Keratinocyte (primary cell): ENCODE measurements at regions not wholly inside any gene's neighbourhood (a gene's known extent, or its start where the extent isn't known, plus 50 kb on each side); places are given as distances from the start of the nearest gene placed in this dataset.

Experiments
- DNase-seq: peaks from one replicate; pipeline ENCODE4 v3.0.0-alpha.2; 2011; ENCODE audit warnings: low read depth, missing footprints, low spot score
- FAIRE-seq: peaks from 2 replicates; lab custom pipeline; 2011; peaks lifted over from hg19 to GRCh38; lab: Jason Lieb, UNC
- H2AFZ ChIP-seq: 2 replicates; pipeline ENCODE4 v1.6.0; 2012; ENCODE audit warnings: low read length, control low read depth, inconsistent platforms; ENCODE audit not compliant: control insufficient read depth
- H3K27ac ChIP-seq: 2 replicates; pipeline ENCODE4 v1.5.1; 2011; ENCODE audit warnings: low read length; ENCODE audit not compliant: control insufficient read depth, insufficient read depth
- H3K27me3 ChIP-seq: 3 replicates; pipeline ENCODE4 v1.6.0; 2011; ENCODE audit warnings: low read length; ENCODE audit not compliant: control insufficient read depth, insufficient read depth; ENCODE audit errors: extremely low read depth
- H3K36me3 ChIP-seq, 2 experiments: 2 replicates in 1 of 2; 3 replicates in 1 of 2; pipeline ENCODE4 v1.5.1; 2011; ENCODE audit warnings: low read length in 2 of 2, mild to moderate bottlenecking in 1 of 2; ENCODE audit not compliant: control insufficient read depth in 2 of 2, insufficient read depth in 2 of 2; ENCODE audit errors: extremely low read depth in 1 of 2
- H3K4me1 ChIP-seq: 3 replicates; pipeline ENCODE4 v1.5.1; 2011; ENCODE audit warnings: low read length; ENCODE audit not compliant: control insufficient read depth, insufficient read depth; ENCODE audit errors: extremely low read depth
- H3K4me2 ChIP-seq: 3 replicates; pipeline ENCODE4 v1.6.0; 2011; ENCODE audit warnings: low read depth, low read length; ENCODE audit not compliant: control insufficient read depth, insufficient read depth; ENCODE audit errors: extremely low read depth
- H3K4me3 ChIP-seq, 3 experiments: fragments of 200-600 bp in 1 of 3; sonication (generic) in 1 of 3; 2 replicates in 2 of 3; 3 replicates in 1 of 3; pipeline ENCODE4 v1.5.1; 2011 to 2016; ENCODE audit warnings: low read length in 3 of 3, mild to moderate bottlenecking in 3 of 3, control low read depth in 2 of 3, inconsistent platforms in 1 of 3, low read depth in 1 of 3, mixed read lengths in 1 of 3, mixed run types in 1 of 3, moderate library complexity in 1 of 3; ENCODE audit not compliant: control insufficient read depth in 2 of 3, insufficient read depth in 2 of 3; ENCODE audit errors: extremely low read depth in 1 of 3
- H3K79me2 ChIP-seq: 2 replicates; pipeline ENCODE4 v1.6.0; 2012; ENCODE audit warnings: low read length; ENCODE audit not compliant: control insufficient read depth, insufficient read depth
- H3K9ac ChIP-seq: 3 replicates; pipeline ENCODE4 v1.6.0; 2011; ENCODE audit warnings: low read length; ENCODE audit not compliant: control insufficient read depth, insufficient read depth; ENCODE audit errors: extremely low read depth
- H3K9me1 ChIP-seq: 3 replicates; pipeline ENCODE4 v1.6.0; 2011; ENCODE audit warnings: low read length; ENCODE audit not compliant: control insufficient read depth, insufficient read depth; ENCODE audit errors: extremely low read depth
- H3K9me3 ChIP-seq: 2 replicates; pipeline ENCODE4 v1.5.1; 2012; ENCODE audit warnings: low read depth, low read length; ENCODE audit not compliant: control insufficient read depth
- H4K20me1 ChIP-seq: 3 replicates; pipeline ENCODE4 v1.6.0; 2011; ENCODE audit warnings: low read length; ENCODE audit not compliant: control insufficient read depth, insufficient read depth; ENCODE audit errors: extremely low read depth
- CTCF ChIP-seq, 3 experiments: IDR thresholded peaks in 1 of 3; conservative IDR thresholded peaks in 1 of 3; optimal IDR thresholded peaks in 1 of 3; 2 replicates in 2 of 3; 3 replicates in 1 of 3; pipeline versions ENCODE3 to v1.5.1; 2011; ENCODE audit warnings: low read length in 3 of 3, mild to moderate bottlenecking in 3 of 3, moderate library complexity in 2 of 3, control low read depth in 1 of 3, inconsistent platforms in 1 of 3; ENCODE audit not compliant: insufficient read depth in 2 of 3; ENCODE audit errors: extremely low read depth in 1 of 3
- EZH2 ChIP-seq: IDR thresholded peaks from one replicate; pipeline ENCODE4 v1.6.1; 2012; ENCODE audit warnings: inconsistent platforms, mild to moderate bottlenecking, low read length, moderate library complexity
- dilution Hi-C: fragments of 300-500 bp; cut with MboI; formaldehyde crosslinking; loops from one replicate; pipeline ENCODE4 v1.7.0; 2020; ENCODE audit warnings: low sequenced_read_pairs; ENCODE audit not compliant: extremely low pct_ligation_motif_present

GRCh38 chr12:124385219-124385969 is 90.5 kb downstream of the RFLNA start:
- H3K4me3 ChIP-seq, result peak overlapping the region in 1 of 3 experiments; percentile 33
- H3K36me3 ChIP-seq, result peaks cover 8 to 12% of the 10 kb centered on the region in 2 experiments
- H4K20me1 ChIP-seq, result peaks cover 5% of the 10 kb centered on the region
- no peak for TF ChIP-seq CTCF (optimal IDR thresholded peaks at IDR 0.05 in 1 of 3, IDR thresholded peaks at IDR 0.05 in 1 of 3, conservative IDR thresholded peaks at IDR 0.05 in 1 of 3; ENCODE audit: extremely low read depth in 1 of 3, insufficient read depth in 2 of 3, low read length in 3 of 3)
- TF ChIP-seq EZH2, result no peak
- peaks cover 52% of the 10 kb centered on the region for H3K4me1 ChIP-seq
- H3K27ac ChIP-seq, result peak overlapping the region; percentile 40
- H2AFZ ChIP-seq, result no peak overlapping the region
- H3K4me2 ChIP-seq, result peak overlapping the region; percentile 10
- dilution Hi-C loops, result no loop called here
- no peaks in the 10 kb centered on the region for H3K79me2 ChIP-seq
- H3K27me3 ChIP-seq, result no peaks in the 10 kb centered on the region
- no peaks in the 10 kb centered on the region for H3K9me1 ChIP-seq
- H3K9me3 ChIP-seq, result no peaks in the 10 kb centered on the region
- DNase-seq, result no peak
- H3K9ac ChIP-seq, result peak overlapping the region; percentile 37
- peak; percentile 64 for FAIRE-seq

GRCh38 chr12:124384299-124384894 is 89.5 kb downstream of the RFLNA start:
- H3K27ac ChIP-seq, result no peak overlapping the region
- peaks cover 5% of the 10 kb centered on the region for H4K20me1 ChIP-seq
- dilution Hi-C loops, result no loop called here
- no peaks in the 10 kb centered on the region for H3K79me2 ChIP-seq
- TF ChIP-seq CTCF (optimal IDR thresholded peaks at IDR 0.05 in 1 of 3, IDR thresholded peaks at IDR 0.05 in 1 of 3, conservative IDR thresholded peaks at IDR 0.05 in 1 of 3; ENCODE audit: extremely low read depth in 1 of 3, insufficient read depth in 2 of 3, low read length in 3 of 3) (no peak), EZH2 (no peak)
- H2AFZ ChIP-seq, result no peak overlapping the region
- DNase-seq (no peak), FAIRE-seq (no peak)
- peaks cover 13% of the 10 kb centered on the region in 2 experiments for H3K36me3 ChIP-seq
- no peaks in the 10 kb centered on the region for H3K9me1 ChIP-seq
- peak overlapping the region; percentile 28 for H3K9ac ChIP-seq
- no peaks in the 10 kb centered on the region for H3K9me3 ChIP-seq
- no peak overlapping the region for H3K4me3 ChIP-seq
- H3K4me1 ChIP-seq, result peaks cover 50% of the 10 kb centered on the region
- no peak overlapping the region for H3K4me2 ChIP-seq
- H3K27me3 ChIP-seq, result no peaks in the 10 kb centered on the region
